GM21381 (cell line): ENCODE measurements at regions not wholly inside any gene's neighbourhood (a gene's known extent, or its start where the extent isn't known, plus 50 kb on each side); places are given as distances from the start of the nearest gene placed in this dataset.
"Not testable (repeated sequence)": the region's sequence is repeated elsewhere in the genome, so short reads cannot be mapped to it uniquely, and the experiment has no call there.

Source experiments
- ATAC-seq: cut with Tn5 transposase; IDR thresholded peaks from one replicate; pipeline ENCODE4 v1.9.1; 2021; ENCODE audit warnings: mild to moderate bottlenecking, moderate library complexity; ENCODE audit not compliant: unreplicated experiment

DNA sequence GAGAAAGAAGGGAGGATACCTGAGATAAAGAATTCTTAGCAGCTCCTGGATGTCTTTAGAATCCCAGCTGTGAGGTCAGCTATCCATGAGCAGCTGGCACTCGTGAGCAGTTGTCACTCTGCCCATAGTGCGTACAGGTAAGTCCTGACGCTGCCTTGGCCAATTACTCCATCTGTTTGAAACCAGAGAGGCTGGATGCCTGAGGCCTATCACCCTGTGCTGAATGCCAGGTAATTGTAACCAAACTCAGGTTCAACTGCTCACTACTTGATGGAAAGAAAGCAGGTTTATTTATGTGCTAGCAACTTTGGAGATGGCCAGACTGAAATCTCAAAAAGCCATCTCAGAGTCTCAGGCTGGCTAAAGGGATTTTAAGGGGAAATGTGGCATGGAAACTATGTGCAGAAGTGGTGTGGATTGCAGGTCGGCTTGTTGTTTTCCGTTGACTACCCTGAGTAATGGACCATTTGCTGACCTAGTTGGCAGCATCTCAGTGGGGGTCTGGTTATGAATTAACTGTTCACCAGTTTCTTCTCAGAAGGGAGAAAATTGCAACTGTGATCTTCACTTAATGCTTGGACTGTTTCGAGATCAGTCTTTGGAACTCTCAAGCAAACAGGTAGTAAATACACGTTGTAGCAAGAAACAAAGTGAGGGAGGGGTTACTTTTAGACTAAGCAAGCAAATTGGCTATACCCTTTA lies 1614.0 kb upstream of the PCDH10 start:
- ATAC-seq, result no peak

DNA sequence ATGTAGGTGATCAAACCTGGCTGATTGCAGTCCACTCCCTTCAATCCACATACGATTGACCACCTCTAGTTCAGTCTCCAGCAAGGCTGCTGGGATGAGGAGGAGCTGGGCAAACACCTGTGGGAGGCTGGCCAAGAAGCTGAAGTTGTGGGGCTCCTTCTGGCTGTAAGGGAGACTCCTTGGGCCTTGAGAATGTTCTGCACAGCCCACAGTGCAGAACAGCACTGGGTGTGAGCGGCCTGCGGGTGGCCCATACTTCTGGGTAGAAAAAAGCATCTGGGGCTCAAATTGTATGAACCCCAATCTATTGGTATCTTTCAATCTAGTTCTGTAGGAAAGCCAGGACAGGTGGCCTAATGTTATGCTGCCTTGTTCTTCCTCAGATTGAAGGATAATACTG lies 1608.8 kb upstream of the PCDH10 start:
- no peak for ATAC-seq

DNA sequence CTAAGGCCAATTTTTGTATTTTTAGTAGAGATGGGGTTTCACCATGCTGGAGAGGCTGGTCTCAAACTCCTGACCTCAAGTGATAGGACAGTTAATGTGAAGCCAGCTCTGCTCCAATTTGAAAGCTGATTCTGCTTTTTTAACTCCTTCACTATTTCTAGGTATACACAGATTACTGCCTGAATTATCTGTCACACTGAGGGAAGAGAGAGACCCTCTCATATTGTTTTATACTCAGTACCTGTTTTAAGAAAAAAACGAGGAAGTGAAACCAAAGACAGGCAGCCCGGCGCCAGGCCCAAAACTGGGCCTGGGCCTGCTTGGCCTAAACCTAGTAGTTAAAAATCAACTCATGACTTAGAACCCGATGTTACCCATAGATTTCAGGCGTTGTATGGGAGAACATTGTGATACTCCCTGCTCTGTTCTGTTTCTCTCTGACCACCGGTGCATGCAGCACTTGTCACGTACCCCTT lies 1601.5 kb upstream of the PCDH10 start:
- ATAC-seq, result no peak

DNA sequence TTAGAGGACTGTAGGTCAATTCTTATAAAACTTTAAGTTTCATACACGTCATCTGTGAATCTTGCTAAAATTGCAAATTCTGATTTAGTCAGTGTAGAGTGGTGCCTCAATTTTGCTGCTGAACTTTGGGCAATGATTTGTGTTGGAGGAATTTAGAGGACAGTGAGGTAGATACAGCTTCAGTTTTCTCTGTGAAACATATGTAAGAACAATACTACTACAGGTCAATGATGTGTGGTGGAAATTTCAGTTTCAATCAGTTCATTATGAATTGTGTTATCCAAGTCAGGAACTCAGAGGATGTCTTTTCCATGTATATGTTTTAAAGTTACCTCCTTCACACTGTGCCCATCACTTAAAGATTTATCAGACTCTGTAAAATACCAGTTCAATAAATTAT lies 1597.8 kb upstream of the PCDH10 start:
- no peak for ATAC-seq

DNA sequence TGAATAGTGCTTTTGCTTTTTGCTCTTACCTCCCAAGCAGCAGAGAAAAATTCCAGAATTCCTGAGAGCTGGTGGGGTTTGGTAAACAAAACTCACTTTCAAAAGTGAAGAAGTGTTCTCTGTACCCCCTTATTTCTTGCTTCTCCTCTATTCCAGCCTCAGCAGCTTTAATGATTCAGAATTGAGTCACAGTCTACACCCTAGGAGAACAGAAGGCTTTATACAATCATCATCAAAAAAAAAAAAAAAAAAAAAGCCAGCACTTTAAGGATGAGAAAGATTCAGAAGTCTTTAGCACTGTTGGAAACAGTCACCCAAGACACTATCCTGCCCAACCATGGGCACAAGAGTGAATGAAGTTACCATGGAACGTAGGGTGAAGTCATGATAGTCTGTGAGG lies 1583.1 kb upstream of the PCDH10 start:
- no peak for ATAC-seq

DNA sequence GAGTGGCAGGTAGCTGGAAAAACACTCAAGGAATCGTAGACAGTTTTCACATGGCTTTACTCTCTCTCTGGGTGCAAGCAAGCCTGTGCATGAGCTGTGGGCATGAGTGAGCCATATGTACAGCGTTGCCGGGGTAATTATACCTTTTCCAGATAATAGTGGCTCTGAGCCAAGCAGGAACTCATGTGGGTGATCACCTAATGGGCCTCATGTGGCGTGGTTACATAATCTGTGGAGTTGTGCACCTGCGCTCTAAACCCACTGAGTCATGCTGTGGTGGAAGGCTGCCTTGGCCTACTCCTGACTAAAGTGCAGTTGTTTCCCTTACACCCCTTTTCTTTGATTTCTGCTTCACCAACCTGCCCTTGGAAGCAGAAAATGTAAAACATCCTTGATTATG lies 1564.5 kb upstream of the PCDH10 start:
- ATAC-seq, result no peak

DNA sequence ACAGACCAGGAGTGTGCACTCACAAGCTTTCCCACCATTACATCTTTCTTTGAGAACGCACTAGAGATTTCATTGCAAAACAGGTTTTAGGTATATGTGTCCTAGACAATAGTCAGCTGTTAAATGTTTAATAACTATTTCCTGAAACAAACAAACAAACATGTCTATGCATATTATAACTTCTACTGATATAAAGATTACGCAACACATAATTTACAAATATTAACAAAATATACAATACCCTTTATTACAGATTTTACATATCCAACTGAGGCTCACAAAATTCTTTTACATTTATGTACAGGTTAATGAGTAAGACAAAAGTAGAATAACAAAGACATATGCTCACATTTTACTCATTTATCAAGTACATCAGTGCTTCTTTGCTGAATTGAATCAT lies 1554.0 kb upstream of the PCDH10 start:
- ATAC-seq, result no peak

DNA sequence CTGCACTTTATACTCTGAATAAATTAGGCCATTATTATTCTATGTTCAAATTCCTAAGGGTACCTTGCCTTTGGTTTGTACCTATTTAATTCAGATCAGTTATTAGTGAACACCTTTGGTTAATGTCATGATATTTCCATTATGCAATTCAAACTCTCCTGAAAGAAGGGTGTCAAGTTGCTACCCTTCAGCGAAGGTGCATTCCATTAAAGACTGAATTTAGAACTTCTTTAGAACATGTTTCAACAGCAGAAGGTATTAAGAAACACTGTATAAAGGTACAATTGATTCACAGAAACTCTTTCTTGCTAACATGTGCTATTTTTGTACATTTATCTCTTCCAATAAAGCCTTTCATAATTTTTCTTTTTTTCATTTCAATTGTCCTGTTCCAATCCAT lies 1545.4 kb upstream of the PCDH10 start:
- ATAC-seq, result no peak

DNA sequence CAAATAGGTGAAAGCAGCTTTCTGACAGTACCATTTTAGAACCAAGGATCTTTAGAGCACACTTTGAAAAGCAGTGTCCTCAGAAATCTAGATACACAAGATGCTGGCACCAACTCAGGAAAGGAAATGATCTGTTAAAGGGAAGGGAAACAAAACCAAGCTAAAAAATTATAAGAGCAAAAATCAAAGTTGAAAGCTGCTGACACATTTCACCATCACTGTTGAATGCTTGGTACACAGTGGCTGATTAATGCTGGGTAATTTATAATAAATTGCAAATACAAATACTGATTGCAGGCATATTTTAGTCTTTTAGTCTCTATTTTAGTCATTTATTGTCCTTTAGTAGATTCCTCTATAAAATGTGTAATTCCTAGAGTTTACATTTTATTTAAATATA lies 1540.1 kb upstream of the PCDH10 start:
- no peak for ATAC-seq

DNA sequence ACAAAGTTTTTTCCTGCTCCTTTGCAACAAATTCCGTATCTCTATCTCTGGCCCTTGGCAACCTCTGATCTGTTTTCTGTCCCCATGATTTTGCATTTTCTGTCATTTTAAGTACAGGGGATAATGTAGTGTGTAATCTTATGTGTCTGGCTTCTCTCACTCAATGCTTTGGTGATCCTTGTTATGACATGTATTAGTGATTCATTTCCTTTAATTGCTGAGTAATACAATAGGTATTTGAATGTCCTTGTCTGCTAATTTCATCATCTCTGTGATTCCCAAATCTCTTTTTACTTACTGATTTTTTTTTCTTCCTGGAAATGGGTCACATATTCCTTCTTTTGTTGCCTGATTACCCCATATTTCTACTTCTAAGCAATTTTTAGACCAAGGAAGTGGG lies 1538.6 kb upstream of the PCDH10 start:
- ATAC-seq, result not testable (repeated sequence)

DNA sequence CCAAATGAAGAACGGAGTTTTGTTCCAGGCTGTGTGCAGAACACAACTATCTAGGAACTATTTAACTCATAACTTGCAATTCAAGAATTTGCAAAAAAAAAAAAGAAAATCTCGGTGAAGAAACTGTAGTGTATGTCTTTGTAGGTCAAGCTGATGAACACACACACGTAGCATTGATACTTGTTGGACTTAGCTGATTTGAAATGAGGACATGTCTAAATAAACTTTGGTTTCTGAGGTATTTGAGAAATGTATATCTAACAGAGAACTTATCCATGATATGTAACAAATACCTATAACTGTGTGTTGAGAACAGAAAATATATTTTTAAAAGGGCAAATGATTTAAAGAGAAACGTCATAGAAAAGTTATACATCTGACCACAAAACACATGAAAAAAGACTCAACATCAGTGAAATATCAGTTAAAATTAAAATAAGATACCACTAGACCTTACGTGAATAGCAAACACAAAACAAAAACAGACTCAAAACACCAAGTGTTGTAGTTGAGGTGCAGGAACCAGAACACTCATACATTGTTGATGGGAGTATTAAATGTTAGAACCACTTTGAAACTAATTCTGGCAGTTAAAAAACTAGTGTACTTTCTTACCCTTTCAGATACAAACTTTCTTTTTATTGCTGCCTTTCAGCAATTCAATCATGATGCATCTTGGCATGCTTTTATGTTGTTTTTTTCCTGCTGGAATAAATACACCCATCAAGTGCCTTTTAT lies 1535.8 kb upstream of the PCDH10 start:
- ATAC-seq, result no peak

DNA sequence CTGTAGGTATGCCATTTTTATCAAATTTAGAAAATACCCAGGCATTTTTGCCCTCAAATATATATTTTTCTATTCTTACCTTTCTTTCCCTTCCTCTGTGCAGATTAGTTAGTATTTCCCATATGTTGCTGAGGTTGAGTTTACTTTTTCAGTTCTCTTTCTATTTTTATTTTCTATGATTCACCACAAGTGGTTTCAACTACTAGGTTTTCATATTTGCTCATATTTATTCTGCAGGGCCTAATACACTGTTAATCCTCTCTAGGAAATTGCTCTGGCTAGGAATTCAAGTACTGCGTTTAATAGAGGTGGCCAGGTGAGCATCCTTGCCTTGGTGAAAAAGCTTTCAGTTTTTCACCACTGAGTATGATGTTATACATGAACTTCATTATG lies 1535.3 kb upstream of the PCDH10 start:
- no peak for ATAC-seq

DNA sequence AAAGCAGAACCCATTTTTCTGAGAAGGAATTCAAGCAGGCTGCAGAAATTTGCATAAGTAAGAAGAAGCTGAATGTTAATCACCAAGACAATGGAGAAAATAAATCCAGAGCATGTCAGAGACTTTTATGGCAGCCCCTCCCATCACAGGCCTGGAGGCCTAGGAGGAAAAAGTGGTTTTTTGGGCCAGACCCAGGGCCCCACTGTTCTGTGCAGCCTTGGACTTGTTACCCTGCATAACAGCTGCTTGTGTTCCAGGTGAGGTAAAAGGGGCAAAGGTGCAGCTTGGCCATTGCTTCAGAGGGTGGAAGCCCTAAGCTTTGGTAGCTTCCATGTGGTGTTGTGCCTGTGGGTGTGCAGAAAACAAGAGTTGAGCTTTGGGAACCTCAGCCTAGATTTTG lies 1516.2 kb upstream of the PCDH10 start:
- ATAC-seq, result no peak

DNA sequence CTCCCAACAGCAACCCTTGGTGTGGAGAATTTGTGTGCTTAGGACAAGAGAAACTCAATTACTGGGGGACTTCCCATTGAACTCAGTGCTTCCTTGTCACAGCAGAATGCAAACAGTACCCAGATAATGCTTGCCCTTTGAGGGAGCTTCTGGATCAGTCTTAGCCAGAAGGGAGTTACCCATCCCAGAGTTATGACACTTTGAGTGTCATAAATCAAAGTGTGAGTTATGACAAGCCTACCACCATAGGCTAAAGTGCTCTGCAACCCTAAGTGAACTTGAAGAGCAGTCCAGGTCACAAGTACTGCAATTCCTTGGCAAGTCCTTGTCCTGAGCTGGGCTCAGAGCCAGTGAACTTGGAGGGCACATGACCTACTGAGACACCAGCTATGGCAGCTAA lies 1513.9 kb upstream of the PCDH10 start:
- ATAC-seq, result no peak

DNA sequence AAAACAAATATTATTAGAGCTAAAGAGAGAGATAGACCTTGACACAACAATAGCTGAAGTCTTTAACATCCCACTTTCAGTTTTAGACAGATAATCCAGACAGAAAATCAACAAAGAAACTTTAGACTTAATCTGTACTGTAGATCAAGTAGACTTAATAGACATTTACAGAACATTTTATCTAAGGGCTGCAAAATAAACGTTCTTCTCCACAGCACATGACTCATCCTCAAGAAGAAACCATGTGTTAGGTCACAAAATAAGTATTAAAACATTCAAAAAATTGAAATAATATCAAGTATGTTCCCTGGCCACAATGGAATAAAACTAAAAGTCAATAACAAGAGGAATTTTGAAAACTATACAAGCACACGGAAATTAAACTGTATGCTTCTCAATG lies 1510.3 kb upstream of the PCDH10 start:
- no peak for ATAC-seq

DNA sequence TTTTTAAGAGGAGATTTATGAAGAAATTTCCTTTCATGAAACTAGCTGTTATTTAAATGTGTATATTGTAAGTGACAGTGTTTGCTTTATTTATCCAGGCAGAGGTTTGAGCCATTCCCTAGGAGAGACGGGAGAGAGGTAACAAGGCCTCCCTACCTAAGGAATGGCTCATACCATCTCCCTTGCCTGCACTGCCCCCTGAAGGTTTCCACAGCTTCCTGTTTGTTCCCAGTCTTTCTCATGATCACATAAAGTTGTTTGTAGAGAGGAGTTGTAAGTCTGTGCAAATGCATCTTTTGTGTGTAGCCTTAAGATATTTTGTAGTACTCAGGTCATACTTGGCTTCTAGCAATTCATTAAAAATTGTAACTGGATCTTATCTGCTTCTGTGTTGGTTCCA lies 1504.5 kb upstream of the PCDH10 start:
- ATAC-seq, result no peak

DNA sequence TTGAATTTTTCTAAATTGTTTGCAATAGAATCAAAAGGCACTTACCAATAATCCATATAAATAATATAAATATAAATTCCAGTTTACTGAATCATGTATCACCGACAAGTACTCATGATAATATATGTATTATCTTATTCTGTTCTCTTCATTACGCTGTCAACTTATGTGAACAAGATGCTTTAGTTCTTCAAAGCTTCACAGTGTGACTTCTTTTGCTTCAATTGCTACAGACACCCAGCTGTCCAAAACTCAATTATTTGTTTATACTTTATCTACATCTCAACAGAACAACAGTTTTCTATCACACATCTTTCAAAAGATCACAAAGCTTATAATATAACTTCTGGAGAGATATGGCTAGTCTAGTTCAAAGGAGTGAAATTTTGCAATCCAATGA lies 1499.9 kb upstream of the PCDH10 start:
- no peak for ATAC-seq

DNA sequence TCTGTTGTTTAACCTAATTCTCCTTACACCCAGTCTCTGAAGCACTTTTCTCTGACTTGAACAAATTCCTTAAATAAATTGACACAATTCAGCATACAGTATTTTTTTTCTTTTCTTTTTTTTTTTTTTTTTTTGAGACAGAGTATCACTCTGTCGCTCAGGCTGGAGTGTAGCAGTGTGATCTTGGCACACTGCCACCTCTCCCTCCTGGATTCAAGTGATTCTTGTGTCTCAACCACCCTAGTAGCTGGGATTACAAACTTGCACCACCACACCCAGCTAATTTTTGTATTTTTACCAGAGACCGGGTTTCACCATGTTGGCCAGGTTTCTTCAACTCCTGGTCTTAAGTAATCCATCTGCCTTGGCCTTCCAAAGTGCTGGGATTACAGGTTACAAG lies 1498.1 kb upstream of the PCDH10 start:
- no peak for ATAC-seq

DNA sequence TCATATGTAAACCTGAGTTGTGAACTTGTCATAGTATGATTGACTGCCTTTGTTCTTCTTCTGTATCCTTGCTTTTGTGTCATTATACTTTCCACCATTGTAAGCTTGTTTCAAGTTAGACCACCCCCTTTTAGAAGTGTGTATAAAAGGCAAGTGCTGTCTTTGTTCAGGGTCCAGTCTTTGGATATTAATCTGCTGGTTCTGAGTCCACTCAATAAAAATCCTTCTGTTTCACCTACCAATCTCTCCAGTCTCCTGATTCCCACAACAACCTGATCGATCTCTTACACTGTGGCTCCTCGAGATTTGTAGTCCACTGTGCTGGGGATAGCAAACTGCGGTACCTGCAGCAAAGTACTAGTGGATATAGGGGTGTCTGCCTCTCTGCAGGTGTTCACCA lies 1465.8 kb upstream of the PCDH10 start:
- not testable (repeated sequence) for ATAC-seq

DNA sequence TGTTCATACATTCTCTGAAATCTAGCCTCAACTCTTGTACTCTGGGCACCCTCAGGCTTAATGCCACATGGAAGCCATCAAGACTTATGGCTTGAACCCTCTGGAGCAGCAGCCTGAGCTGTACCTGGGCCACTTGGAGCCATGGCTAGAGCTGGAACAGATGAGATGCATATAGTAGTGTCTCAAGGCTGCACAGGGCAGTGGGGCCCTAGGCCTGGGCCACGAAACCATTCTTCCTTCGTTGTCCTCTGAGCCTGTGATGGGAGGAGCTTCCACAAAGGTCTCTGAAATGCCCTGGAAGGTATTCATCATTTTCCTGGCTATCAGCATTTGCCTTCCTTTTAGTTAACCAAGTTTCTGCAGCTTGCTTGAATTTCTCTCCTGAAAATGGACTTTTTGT lies 1427.2 kb upstream of the PCDH10 start:
- no peak for ATAC-seq

DNA sequence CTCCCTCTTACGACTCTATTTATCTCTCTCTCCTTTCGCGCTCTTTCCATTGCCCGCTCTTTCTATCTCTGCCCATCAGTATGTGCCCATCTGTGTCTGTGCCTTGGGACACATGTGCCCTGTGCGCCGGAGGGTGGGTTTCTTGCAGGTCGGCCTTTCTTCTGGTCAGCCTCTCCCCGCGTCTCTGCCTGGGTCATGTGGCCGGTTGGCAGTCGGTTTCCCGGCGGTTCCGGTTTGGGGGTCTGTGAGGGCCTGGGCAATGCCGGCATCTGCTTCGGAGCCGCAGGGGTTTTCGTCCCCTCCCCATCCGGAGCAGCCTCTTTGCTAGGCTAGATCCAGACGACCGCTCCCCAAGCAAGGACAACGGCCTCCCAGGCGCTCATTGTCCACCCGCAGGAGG lies 1426.0 kb upstream of the PCDH10 start:
- not testable (repeated sequence) for ATAC-seq

DNA sequence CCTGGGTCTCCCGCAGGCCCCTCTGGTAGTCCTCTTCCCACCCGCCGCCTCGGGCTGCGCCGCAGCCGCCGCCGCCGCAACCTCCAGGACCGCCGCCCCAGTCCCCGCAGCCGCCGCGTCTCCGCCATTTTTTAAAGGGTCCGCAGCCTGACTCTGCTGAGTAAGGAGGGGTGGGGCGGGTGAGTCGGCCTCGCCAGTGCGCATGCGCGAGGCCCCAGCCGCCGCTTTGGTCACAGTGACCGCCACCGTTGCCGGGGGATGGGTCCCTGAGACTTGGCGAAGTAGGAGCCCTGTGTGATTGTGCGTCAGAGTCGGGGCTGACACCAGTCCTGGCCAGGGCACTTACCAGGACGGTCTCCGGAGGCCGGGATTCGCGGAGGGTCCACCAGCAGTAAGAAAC lies 1424.2 kb upstream of the PCDH10 start:
- ATAC-seq, result not testable (repeated sequence)

DNA sequence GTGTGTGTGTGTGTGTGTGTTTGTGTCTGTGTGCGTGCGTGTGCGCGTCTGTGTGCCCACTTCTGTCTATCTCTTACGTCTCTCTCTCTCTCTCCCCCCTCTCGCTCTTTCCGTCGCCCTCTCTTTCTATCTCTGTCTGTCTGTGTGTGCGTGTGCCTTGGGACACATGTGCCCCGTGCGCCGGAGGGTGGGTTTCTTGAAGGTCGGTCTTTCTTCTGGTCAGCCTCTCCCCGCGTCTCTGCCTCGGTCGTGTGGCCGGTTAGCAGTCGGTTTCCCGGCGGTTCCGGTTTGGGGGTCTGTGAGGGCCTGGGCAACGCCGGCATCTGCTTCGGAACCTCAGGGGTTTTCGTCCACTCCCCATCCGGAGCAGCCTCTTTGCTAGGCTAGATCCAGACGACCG lies 1423.6 kb upstream of the PCDH10 start:
- ATAC-seq, result not testable (repeated sequence)
